ENCODE measurements at regions not wholly inside any gene's neighbourhood (a gene's known extent, or its start where the extent isn't known, plus 50 kb on each side); places are given as distances from the start of the nearest gene placed in this dataset.

DNA sequence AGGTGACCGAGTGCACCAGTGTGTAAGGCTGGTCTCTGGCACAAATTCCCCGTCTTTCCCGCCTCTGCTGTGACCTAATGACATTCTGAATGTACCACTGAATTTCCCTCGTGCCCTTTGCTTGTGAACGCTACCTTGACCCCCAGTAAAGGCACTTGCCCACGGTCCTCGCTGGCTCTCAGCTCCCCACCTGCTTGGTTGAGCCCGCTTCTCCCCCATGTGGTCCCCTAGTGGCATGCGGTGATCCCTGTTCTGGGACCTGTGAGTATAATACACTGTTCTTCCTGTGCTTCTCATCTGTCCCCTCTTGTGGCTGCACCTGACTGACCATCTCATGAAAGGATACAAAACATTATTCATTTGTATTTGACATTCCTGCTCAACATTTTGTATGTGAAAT, 495.7 kb downstream of the INHBA start:
- 89% methylated on average over 9 of the region's 9 CpGs for WGBS (ENCODE audit: low lambda C conversion rate)
- Histone ChIP-seq H3F3A (replicated peaks; ENCODE audit: insufficient read depth) (peaks cover 6% of the 10 kb centered on the region), H3K4me1 (ENCODE audit: control insufficient read depth in 1 of 2, insufficient read depth in 2 of 2, low read depth in 1 of 2, low read length in 1 of 2) (no peaks in the 10 kb centered on the region), H4K20me1 (ENCODE audit: insufficient read depth) (no peaks in the 10 kb centered on the region), H3K4me2 (no peak overlapping the region), H3K27me3 (ENCODE audit: insufficient read depth) (no peaks in the 10 kb centered on the region), H3K27ac (ENCODE audit: low read depth in 2 of 2, low read length in 1 of 2) (no peak overlapping the region), H3K9me2 (no peaks in the 10 kb centered on the region), H3K9me3 (no peaks in the 10 kb centered on the region), H3K4me3 (ENCODE audit: low read depth in 2 of 2, low read length in 1 of 2) (no peak overlapping the region), H2AFZ (ENCODE audit: low read depth) (no peak overlapping the region), H3K79me2 (ENCODE audit: insufficient read depth) (no peaks in the 10 kb centered on the region), H3K36me3 (replicated peaks in 1 of 2; ENCODE audit: control insufficient read depth in 1 of 2, insufficient read depth in 2 of 2, low read length in 1 of 2) (no peaks in the 10 kb centered on the region), H3K9ac (no peak overlapping the region)
- ChIA-PET CTCF (no interaction called here), POLR2A (no interaction called here)
- no peak for DNase-seq
- TF ChIP-seq, protein P1, sequence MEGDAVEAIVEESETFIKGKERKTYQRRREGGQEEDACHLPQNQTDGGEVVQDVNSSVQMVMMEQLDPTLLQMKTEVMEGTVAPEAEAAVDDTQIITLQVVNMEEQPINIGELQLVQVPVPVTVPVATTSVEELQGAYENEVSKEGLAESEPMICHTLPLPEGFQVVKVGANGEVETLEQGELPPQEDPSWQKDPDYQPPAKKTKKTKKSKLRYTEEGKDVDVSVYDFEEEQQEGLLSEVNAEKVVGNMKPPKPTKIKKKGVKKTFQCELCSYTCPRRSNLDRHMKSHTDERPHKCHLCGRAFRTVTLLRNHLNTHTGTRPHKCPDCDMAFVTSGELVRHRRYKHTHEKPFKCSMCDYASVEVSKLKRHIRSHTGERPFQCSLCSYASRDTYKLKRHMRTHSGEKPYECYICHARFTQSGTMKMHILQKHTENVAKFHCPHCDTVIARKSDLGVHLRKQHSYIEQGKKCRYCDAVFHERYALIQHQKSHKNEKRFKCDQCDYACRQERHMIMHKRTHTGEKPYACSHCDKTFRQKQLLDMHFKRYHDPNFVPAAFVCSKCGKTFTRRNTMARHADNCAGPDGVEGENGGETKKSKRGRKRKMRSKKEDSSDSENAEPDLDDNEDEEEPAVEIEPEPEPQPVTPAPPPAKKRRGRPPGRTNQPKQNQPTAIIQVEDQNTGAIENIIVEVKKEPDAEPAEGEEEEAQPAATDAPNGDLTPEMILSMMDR (IDR thresholded peaks at IDR 0.05) = no peak
- TF ChIP-seq, protein P2, sequence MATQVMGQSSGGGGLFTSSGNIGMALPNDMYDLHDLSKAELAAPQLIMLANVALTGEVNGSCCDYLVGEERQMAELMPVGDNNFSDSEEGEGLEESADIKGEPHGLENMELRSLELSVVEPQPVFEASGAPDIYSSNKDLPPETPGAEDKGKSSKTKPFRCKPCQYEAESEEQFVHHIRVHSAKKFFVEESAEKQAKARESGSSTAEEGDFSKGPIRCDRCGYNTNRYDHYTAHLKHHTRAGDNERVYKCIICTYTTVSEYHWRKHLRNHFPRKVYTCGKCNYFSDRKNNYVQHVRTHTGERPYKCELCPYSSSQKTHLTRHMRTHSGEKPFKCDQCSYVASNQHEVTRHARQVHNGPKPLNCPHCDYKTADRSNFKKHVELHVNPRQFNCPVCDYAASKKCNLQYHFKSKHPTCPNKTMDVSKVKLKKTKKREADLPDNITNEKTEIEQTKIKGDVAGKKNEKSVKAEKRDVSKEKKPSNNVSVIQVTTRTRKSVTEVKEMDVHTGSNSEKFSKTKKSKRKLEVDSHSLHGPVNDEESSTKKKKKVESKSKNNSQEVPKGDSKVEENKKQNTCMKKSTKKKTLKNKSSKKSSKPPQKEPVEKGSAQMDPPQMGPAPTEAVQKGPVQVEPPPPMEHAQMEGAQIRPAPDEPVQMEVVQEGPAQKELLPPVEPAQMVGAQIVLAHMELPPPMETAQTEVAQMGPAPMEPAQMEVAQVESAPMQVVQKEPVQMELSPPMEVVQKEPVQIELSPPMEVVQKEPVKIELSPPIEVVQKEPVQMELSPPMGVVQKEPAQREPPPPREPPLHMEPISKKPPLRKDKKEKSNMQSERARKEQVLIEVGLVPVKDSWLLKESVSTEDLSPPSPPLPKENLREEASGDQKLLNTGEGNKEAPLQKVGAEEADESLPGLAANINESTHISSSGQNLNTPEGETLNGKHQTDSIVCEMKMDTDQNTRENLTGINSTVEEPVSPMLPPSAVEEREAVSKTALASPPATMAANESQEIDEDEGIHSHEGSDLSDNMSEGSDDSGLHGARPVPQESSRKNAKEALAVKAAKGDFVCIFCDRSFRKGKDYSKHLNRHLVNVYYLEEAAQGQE (IDR thresholded peaks at IDR 0.05; ENCODE audit: low read depth, low read length) = no peak
- no peak for TF ChIP-seq TEAD4 (IDR thresholded peaks at IDR 0.05; ENCODE audit: borderline replicate concordance, insufficient read depth)
- TF ChIP-seq GATA2 (CRISPR knock-in tag; IDR thresholded peaks at IDR 0.05) = no peak
- TF ChIP-seq MXI1 (IDR thresholded peaks at IDR 0.05; ENCODE audit: low read depth, low read length) = no peak
- TF ChIP-seq, protein P3, sequence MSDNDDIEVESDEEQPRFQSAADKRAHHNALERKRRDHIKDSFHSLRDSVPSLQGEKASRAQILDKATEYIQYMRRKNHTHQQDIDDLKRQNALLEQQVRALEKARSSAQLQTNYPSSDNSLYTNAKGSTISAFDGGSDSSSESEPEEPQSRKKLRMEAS (IDR thresholded peaks at IDR 0.05; ENCODE audit: low read depth) = no peak
- TF ChIP-seq JUND (IDR thresholded peaks at IDR 0.05) = no peak
- no peak for TF ChIP-seq TAF1 (IDR thresholded peaks at IDR 0.05; ENCODE audit: borderline replicate concordance, low read depth, low read length)
- no peak for TF ChIP-seq FOXM1 (IDR thresholded peaks at IDR 0.05; ENCODE audit: low read depth)
- no peak for TF ChIP-seq EP300 (IDR thresholded peaks at IDR 0.05; ENCODE audit: borderline replicate concordance in 1 of 2, low read depth in 1 of 2, low read length in 1 of 2)
- no peak for TF ChIP-seq TCF12 (IDR thresholded peaks at IDR 0.05)
- TF ChIP-seq YY1 (IDR thresholded peaks at IDR 0.05; ENCODE audit: low read depth) = no peak
- no peak for TF ChIP-seq FOXJ3 (CRISPR knock-in tag; IDR thresholded peaks at IDR 0.05)
- no peak for TF ChIP-seq RXRA (IDR thresholded peaks at IDR 0.05; ENCODE audit: borderline replicate concordance, low read depth)
- TF ChIP-seq RFX5 (IDR thresholded peaks at IDR 0.05; ENCODE audit: low read length) = no peak
- TF ChIP-seq, protein P4, sequence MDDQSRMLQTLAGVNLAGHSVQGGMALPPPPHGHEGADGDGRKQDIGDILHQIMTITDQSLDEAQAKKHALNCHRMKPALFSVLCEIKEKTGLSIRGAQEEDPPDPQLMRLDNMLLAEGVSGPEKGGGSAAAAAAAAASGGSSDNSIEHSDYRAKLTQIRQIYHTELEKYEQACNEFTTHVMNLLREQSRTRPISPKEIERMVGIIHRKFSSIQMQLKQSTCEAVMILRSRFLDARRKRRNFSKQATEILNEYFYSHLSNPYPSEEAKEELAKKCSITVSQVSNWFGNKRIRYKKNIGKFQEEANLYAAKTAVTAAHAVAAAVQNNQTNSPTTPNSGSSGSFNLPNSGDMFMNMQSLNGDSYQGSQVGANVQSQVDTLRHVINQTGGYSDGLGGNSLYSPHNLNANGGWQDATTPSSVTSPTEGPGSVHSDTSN (IDR thresholded peaks at IDR 0.05) = no peak

All from SK-N-SH (cell line).